Testis (tissue), 2 donors: ENCODE measurements at regions not wholly inside any gene's neighbourhood (a gene's known extent, or its start where the extent isn't known, plus 50 kb on each side); places are given as distances from the start of the nearest gene placed in this dataset.
"Not testable (repeated sequence)": the region's sequence is repeated elsewhere in the genome, so short reads cannot be mapped to it uniquely, and the experiment has no call there.

Experiments
- POLR2A ChIP-seq: fragments of 450-650 bp; IDR thresholded peaks from one replicate; pipeline ENCODE4 v1.6.1; 2017; ENCODE audit warnings: antibody characterized with exemption, mild to moderate bottlenecking, moderate library complexity
- TF ChIP-seq, protein P1 (sequence below), 3 experiments: fragments of 450-650 bp in 2 of 3; fragments of 200-600 bp in 1 of 3; sonication (generic) in 1 of 3; IDR thresholded peaks; one replicate each; pipeline ENCODE4 v1.5.1; 2016 to 2019; ENCODE audit warnings: antibody characterized with exemption in 3 of 3, mild to moderate bottlenecking in 2 of 3, moderate library complexity in 1 of 3

DNA sequence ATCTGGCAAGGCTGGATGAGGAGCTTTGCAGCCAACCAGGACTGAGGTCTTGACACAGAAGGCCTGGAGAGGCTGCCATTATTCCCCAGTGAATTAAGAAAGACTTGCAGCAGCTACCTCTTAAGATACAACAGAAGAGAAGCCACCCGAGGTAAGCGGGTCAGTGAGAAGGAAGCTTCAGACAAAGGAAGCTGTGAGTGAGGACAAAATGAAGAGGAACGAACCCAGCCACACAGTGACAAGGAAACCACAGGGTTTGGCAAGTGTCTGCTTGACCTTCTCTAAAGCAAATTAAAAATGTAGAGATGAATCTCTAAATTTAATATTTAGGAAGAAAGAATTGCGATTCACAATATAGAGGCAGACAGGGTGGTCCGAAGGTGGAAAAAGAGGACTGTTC is 281.8 kb upstream of the FRG1 start:
- TF ChIP-seq, protein P1, sequence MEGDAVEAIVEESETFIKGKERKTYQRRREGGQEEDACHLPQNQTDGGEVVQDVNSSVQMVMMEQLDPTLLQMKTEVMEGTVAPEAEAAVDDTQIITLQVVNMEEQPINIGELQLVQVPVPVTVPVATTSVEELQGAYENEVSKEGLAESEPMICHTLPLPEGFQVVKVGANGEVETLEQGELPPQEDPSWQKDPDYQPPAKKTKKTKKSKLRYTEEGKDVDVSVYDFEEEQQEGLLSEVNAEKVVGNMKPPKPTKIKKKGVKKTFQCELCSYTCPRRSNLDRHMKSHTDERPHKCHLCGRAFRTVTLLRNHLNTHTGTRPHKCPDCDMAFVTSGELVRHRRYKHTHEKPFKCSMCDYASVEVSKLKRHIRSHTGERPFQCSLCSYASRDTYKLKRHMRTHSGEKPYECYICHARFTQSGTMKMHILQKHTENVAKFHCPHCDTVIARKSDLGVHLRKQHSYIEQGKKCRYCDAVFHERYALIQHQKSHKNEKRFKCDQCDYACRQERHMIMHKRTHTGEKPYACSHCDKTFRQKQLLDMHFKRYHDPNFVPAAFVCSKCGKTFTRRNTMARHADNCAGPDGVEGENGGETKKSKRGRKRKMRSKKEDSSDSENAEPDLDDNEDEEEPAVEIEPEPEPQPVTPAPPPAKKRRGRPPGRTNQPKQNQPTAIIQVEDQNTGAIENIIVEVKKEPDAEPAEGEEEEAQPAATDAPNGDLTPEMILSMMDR (IDR thresholded peaks at IDR 0.05), result not testable (repeated sequence)
- TF ChIP-seq POLR2A, result not testable (repeated sequence)
